ENCODE measurements at regions not wholly inside any gene's neighbourhood (a gene's known extent, or its start where the extent isn't known, plus 50 kb on each side); places are given as distances from the start of the nearest gene placed in this dataset.

- H3K36me3 ChIP-seq (ENCODE audit: control insufficient read depth in 2 of 2, insufficient read depth in 2 of 2, low read length in 1 of 2), result no peaks in the 10 kb centered on the region
- 66% methylated on average over 9 of the region's 9 CpGs for WGBS
Measured at GRCh38 chr7:51640841-51641240, 324.2 kb upstream of the COBL start.

GRCh38 chr7:51639661-51640334 lies 323.2 kb upstream of the COBL start:
- Histone ChIP-seq H3K36me3 (ENCODE audit: control insufficient read depth in 2 of 2, insufficient read depth in 2 of 2, low read length in 1 of 2) (no peaks in the 10 kb centered on the region), H3K27ac (ENCODE audit: low read depth in 1 of 2, low read length in 1 of 2) (peak overlapping the region; percentile 2 to 18), H3K9me3 (ENCODE audit: control insufficient read depth in 2 of 2, insufficient read depth in 1 of 2, low read length in 1 of 2) (peaks cover 0 to 3% of the 10 kb centered on the region in 2 donors), H3K4me3 (ENCODE audit: low read length in 2 of 2) (no peak overlapping the region), H3K27me3 (ENCODE audit: control insufficient read depth in 2 of 2, insufficient read depth in 1 of 2, low read length in 1 of 2) (no peaks in the 10 kb centered on the region), H3K4me1 (ENCODE audit: control insufficient read depth in 2 of 2, insufficient read depth in 2 of 2, low read length in 2 of 2) (peaks cover 0 to 4% of the 10 kb centered on the region in 2 donors)
- DNase-seq (ENCODE audit: low read depth in 6 of 9, low spot score in 9 of 9), result no peak
- 92% methylated on average over 12 of the region's 12 CpGs for WGBS

More at GRCh38 chr7:51640841-51641240, 324.2 kb upstream of the COBL start:
- Histone ChIP-seq H3K4me1 (ENCODE audit: control insufficient read depth in 2 of 2, insufficient read depth in 2 of 2, low read length in 2 of 2) (peaks cover 0 to 4% of the 10 kb centered on the region in 2 donors), H3K4me3 (ENCODE audit: low read length in 2 of 2) (no peak overlapping the region), H3K9me3 (ENCODE audit: control insufficient read depth in 2 of 2, insufficient read depth in 1 of 2, low read length in 1 of 2) (peaks cover 0 to 3% of the 10 kb centered on the region in 2 donors), H3K27ac (ENCODE audit: low read depth in 1 of 2, low read length in 1 of 2) (no peak overlapping the region), H3K27me3 (ENCODE audit: control insufficient read depth in 2 of 2, insufficient read depth in 1 of 2, low read length in 1 of 2) (no peaks in the 10 kb centered on the region)
- DNase-seq (ENCODE audit: low read depth in 6 of 9, low spot score in 9 of 9), result no peak

- no peaks in the 10 kb centered on the region for H3K36me3 ChIP-seq (ENCODE audit: control insufficient read depth in 2 of 2, insufficient read depth in 2 of 2, low read length in 1 of 2)
- H3K9me3 ChIP-seq (ENCODE audit: control insufficient read depth in 2 of 2, insufficient read depth in 1 of 2, low read length in 1 of 2), result no peaks in the 10 kb centered on the region
- H3K27ac ChIP-seq (ENCODE audit: low read depth in 1 of 2, low read length in 1 of 2), result no peak overlapping the region
- 92% methylated on average over 3 of the region's 3 CpGs for WGBS
- DNase-seq (ENCODE audit: low read depth in 6 of 9, low spot score in 9 of 9), result no peak
- H3K4me1 ChIP-seq (ENCODE audit: control insufficient read depth in 2 of 2, insufficient read depth in 2 of 2, low read length in 2 of 2), result peaks cover 0 to 4% of the 10 kb centered on the region in 2 donors
- no peaks in the 10 kb centered on the region for H3K27me3 ChIP-seq (ENCODE audit: control insufficient read depth in 2 of 2, insufficient read depth in 1 of 2, low read length in 1 of 2)
- H3K4me3 ChIP-seq (ENCODE audit: low read length in 2 of 2), result no peak overlapping the region
Measured at GRCh38 chr7:51636503-51636902, 319.9 kb upstream of the COBL start.

- peaks cover 0 to 4% of the 10 kb centered on the region in 2 donors for H3K4me1 ChIP-seq (ENCODE audit: control insufficient read depth in 2 of 2, insufficient read depth in 2 of 2, low read length in 2 of 2)
- no peak overlapping the region for H3K27ac ChIP-seq (ENCODE audit: low read depth in 1 of 2, low read length in 1 of 2)
- WGBS, result 77% methylated on average over 5 of the region's 5 CpGs
- H3K27me3 ChIP-seq (ENCODE audit: control insufficient read depth in 2 of 2, insufficient read depth in 1 of 2, low read length in 1 of 2), result no peaks in the 10 kb centered on the region
- no peak overlapping the region for H3K4me3 ChIP-seq (ENCODE audit: low read length in 2 of 2)
- no peaks in the 10 kb centered on the region for H3K36me3 ChIP-seq (ENCODE audit: control insufficient read depth in 2 of 2, insufficient read depth in 2 of 2, low read length in 1 of 2)
- H3K9me3 ChIP-seq (ENCODE audit: control insufficient read depth in 2 of 2, insufficient read depth in 1 of 2, low read length in 1 of 2), result peaks cover 0 to 4% of the 10 kb centered on the region in 2 donors
- DNase-seq (ENCODE audit: low read depth in 6 of 9, low spot score in 9 of 9), result no peak
Measured at GRCh38 chr7:51635775-51636174, 319.2 kb upstream of the COBL start.

- no peak overlapping the region for H3K27ac ChIP-seq (ENCODE audit: low read depth in 1 of 2, low read length in 1 of 2)
- DNase-seq (ENCODE audit: low read depth in 6 of 9, low spot score in 9 of 9), result no peak
- WGBS, result 84% methylated on average over 2 of the region's 2 CpGs
Measured at GRCh38 chr7:51634538-51634937, 317.9 kb upstream of the COBL start.

GRCh38 chr7:51634025-51634424 lies 317.4 kb upstream of the COBL start:
- Histone ChIP-seq H3K27ac (ENCODE audit: low read depth in 1 of 2, low read length in 1 of 2) (no peak overlapping the region), H3K9me3 (ENCODE audit: control insufficient read depth in 2 of 2, insufficient read depth in 1 of 2, low read length in 1 of 2) (peaks cover 0 to 5% of the 10 kb centered on the region in 2 donors), H3K27me3 (ENCODE audit: control insufficient read depth in 2 of 2, insufficient read depth in 1 of 2, low read length in 1 of 2) (no peaks in the 10 kb centered on the region), H3K4me3 (ENCODE audit: low read length in 2 of 2) (no peak overlapping the region), H3K4me1 (ENCODE audit: control insufficient read depth in 2 of 2, insufficient read depth in 2 of 2, low read length in 2 of 2) (peaks cover 0 to 4% of the 10 kb centered on the region in 2 donors), H3K36me3 (ENCODE audit: control insufficient read depth in 2 of 2, insufficient read depth in 2 of 2, low read length in 1 of 2) (no peaks in the 10 kb centered on the region)
- WGBS, result 88% methylated on average over 2 of the region's 2 CpGs
- DNase-seq (ENCODE audit: low read depth in 6 of 9, low spot score in 9 of 9), result no peak

More at GRCh38 chr7:51634538-51634937, 317.9 kb upstream of the COBL start:
- H3K9me3 ChIP-seq (ENCODE audit: control insufficient read depth in 2 of 2, insufficient read depth in 1 of 2, low read length in 1 of 2), result peaks cover 0 to 5% of the 10 kb centered on the region in 2 donors
- peaks cover 0 to 4% of the 10 kb centered on the region in 2 donors for H3K4me1 ChIP-seq (ENCODE audit: control insufficient read depth in 2 of 2, insufficient read depth in 2 of 2, low read length in 2 of 2)
- H3K4me3 ChIP-seq (ENCODE audit: low read length in 2 of 2), result no peak overlapping the region
- H3K36me3 ChIP-seq (ENCODE audit: control insufficient read depth in 2 of 2, insufficient read depth in 2 of 2, low read length in 1 of 2), result no peaks in the 10 kb centered on the region
- H3K27me3 ChIP-seq (ENCODE audit: control insufficient read depth in 2 of 2, insufficient read depth in 1 of 2, low read length in 1 of 2), result no peaks in the 10 kb centered on the region

- DNase-seq (ENCODE audit: low read depth in 6 of 9, low spot score in 9 of 9), result no peak
- Histone ChIP-seq H3K4me1 (ENCODE audit: control insufficient read depth in 2 of 2, insufficient read depth in 2 of 2, low read length in 2 of 2) (peaks cover 0 to 4% of the 10 kb centered on the region in 2 donors), H3K27me3 (ENCODE audit: control insufficient read depth in 2 of 2, insufficient read depth in 1 of 2, low read length in 1 of 2) (no peaks in the 10 kb centered on the region), H3K27ac (ENCODE audit: low read depth in 1 of 2, low read length in 1 of 2) (no peak overlapping the region), H3K9me3 (ENCODE audit: control insufficient read depth in 2 of 2, insufficient read depth in 1 of 2, low read length in 1 of 2) (peaks cover 0 to 5% of the 10 kb centered on the region in 2 donors), H3K4me3 (ENCODE audit: low read length in 2 of 2) (no peak overlapping the region), H3K36me3 (ENCODE audit: control insufficient read depth in 2 of 2, insufficient read depth in 2 of 2, low read length in 1 of 2) (no peaks in the 10 kb centered on the region)
- WGBS, result 94% methylated on average over 6 of the region's 6 CpGs
Measured at GRCh38 chr7:51633596-51633995, 317.0 kb upstream of the COBL start.

- WGBS, result 98% methylated on average over 1 of the region's 1 CpG
- Histone ChIP-seq H3K9me3 (ENCODE audit: control insufficient read depth in 2 of 2, insufficient read depth in 1 of 2, low read length in 1 of 2) (peaks cover 0 to 5% of the 10 kb centered on the region in 2 donors), H3K27ac (ENCODE audit: low read depth in 1 of 2, low read length in 1 of 2) (no peak overlapping the region), H3K27me3 (ENCODE audit: control insufficient read depth in 2 of 2, insufficient read depth in 1 of 2, low read length in 1 of 2) (no peaks in the 10 kb centered on the region), H3K4me1 (ENCODE audit: control insufficient read depth in 2 of 2, insufficient read depth in 2 of 2, low read length in 2 of 2) (peaks cover 0 to under 1% of the 10 kb centered on the region in 2 donors), H3K4me3 (ENCODE audit: low read length in 2 of 2) (no peak overlapping the region), H3K36me3 (ENCODE audit: control insufficient read depth in 2 of 2, insufficient read depth in 2 of 2, low read length in 1 of 2) (no peaks in the 10 kb centered on the region)
- DNase-seq (ENCODE audit: low read depth in 6 of 9, low spot score in 9 of 9), result no peak
Measured at GRCh38 chr7:51633006-51633405, 316.4 kb upstream of the COBL start.

- H3K9me3 ChIP-seq (ENCODE audit: control insufficient read depth in 2 of 2, insufficient read depth in 1 of 2, low read length in 1 of 2), result peaks cover 0 to 5% of the 10 kb centered on the region in 2 donors
- 94% methylated on average over 16 of the region's 16 CpGs for WGBS
- H3K4me3 ChIP-seq (ENCODE audit: low read length in 2 of 2), result no peak overlapping the region
- H3K27ac ChIP-seq (ENCODE audit: low read depth in 1 of 2, low read length in 1 of 2), result no peak overlapping the region
- H3K36me3 ChIP-seq (ENCODE audit: control insufficient read depth in 2 of 2, insufficient read depth in 2 of 2, low read length in 1 of 2), result no peaks in the 10 kb centered on the region
- no peaks in the 10 kb centered on the region for H3K4me1 ChIP-seq (ENCODE audit: control insufficient read depth in 2 of 2, insufficient read depth in 2 of 2, low read length in 2 of 2)
- no peak for DNase-seq (ENCODE audit: low read depth in 6 of 9, low spot score in 9 of 9)
- no peaks in the 10 kb centered on the region for H3K27me3 ChIP-seq (ENCODE audit: control insufficient read depth in 2 of 2, insufficient read depth in 1 of 2, low read length in 1 of 2)
Measured at GRCh38 chr7:51630933-51631332, 314.3 kb upstream of the COBL start.

Measured in thymus (tissue), 11 donors.